NCI-H1092 treated with DMSO at 0.1 percent for 48 hours (cell line): ENCODE measurements at regions not wholly inside any gene's neighbourhood (a gene's known extent, or its start where the extent isn't known, plus 50 kb on each side); places are given as distances from the start of the nearest gene placed in this dataset.
A peak's percentile ranks its signal among the peaks of the same experiment; 100 is the strongest.

Experiments used
- DNase-seq: peaks from one replicate; lab custom pipeline; 2025; lab: John Stamatoyannopoulos, UW

GRCh38 chr13:111556496-111556895, 236.1 kb downstream of the TEX29 start:
- no peak for DNase-seq

- no peak for DNase-seq
Measured at GRCh38 chr13:111557921-111558699, 237.7 kb downstream of the TEX29 start.

- DNase-seq: no peak
Measured at GRCh38 chr13:111558700-111559088, 238.3 kb downstream of the TEX29 start.

GRCh38 chr13:111559612-111560403, 239.4 kb downstream of the TEX29 start:
- DNase-seq: peak; percentile 35

- DNase-seq: no peak
Measured at GRCh38 chr13:111561091-111561781, 240.8 kb downstream of the TEX29 start.

GRCh38 chr13:111562716-111563115, 242.3 kb downstream of the TEX29 start:
- peak; percentile 27 for DNase-seq

GRCh38 chr13:111564606-111565005, 244.2 kb downstream of the TEX29 start:
- no peak for DNase-seq

- no peak for DNase-seq
Measured at GRCh38 chr13:111565400-111565799, 245.0 kb downstream of the TEX29 start.

- no peak for DNase-seq
Measured at GRCh38 chr13:111566567-111566966, 246.1 kb downstream of the TEX29 start.

GRCh38 chr13:111567637-111568036, 247.2 kb downstream of the TEX29 start:
- DNase-seq: no peak

GRCh38 chr13:111568290-111568689, 247.8 kb downstream of the TEX29 start:
- no peak for DNase-seq

- no peak for DNase-seq
Measured at GRCh38 chr13:111570911-111571310, 250.5 kb downstream of the TEX29 start.

GRCh38 chr13:111572956-111573761, 252.7 kb downstream of the TEX29 start:
- DNase-seq: peak; percentile 100

- peak; percentile 54 for DNase-seq
Measured at GRCh38 chr13:111573801-111574200, 253.4 kb downstream of the TEX29 start.

- no peak for DNase-seq
Measured at GRCh38 chr13:111575276-111575675, 254.8 kb downstream of the TEX29 start.

- DNase-seq: no peak
Measured at GRCh38 chr13:111575719-111576118, 255.3 kb downstream of the TEX29 start.

- DNase-seq: peak; percentile 61
Measured at GRCh38 chr13:111577208-111577828, 256.9 kb downstream of the TEX29 start.

- DNase-seq: peak; percentile 29
Measured at GRCh38 chr13:111577956-111578605, 257.6 kb downstream of the TEX29 start.

- DNase-seq: peak; percentile 86
Measured at GRCh38 chr13:111584101-111584672, 263.7 kb downstream of the TEX29 start.

GRCh38 chr13:111584870-111585269, 264.4 kb downstream of the TEX29 start:
- DNase-seq: no peak
